Upper lobe of left lung (tissue), 4 donors: ENCODE measurements at regions not wholly inside any gene's neighbourhood (a gene's known extent, or its start where the extent isn't known, plus 50 kb on each side); places are given as distances from the start of the nearest gene placed in this dataset.

ENCODE experiments used
- CTCF ChIP-seq, 6 experiments: fragments of 450-650 bp in 4 of 6; fragments of 200-600 bp in 2 of 6; sonication (generic) in 2 of 6; IDR thresholded peaks; one replicate each; pipeline ENCODE4 v1.5.1; 2016 to 2019; ENCODE audit warnings: antibody characterized with exemption in 6 of 6
- POLR2A ChIP-seq, 4 donors: fragments of 450-650 bp; IDR thresholded peaks; one replicate each; pipeline ENCODE4 v1.5.1; 2016 to 2017; ENCODE audit warnings: antibody characterized with exemption in 4 of 4, mild to moderate bottlenecking in 2 of 4

GRCh38 chr5:125293726-125294125, 547.3 kb upstream of the ZNF608 start:
- TF ChIP-seq CTCF (IDR thresholded peaks at IDR 0.05): no peak
- no peak for TF ChIP-seq POLR2A (IDR thresholded peaks at IDR 0.05)
